Stimulated activated CD4-positive, alpha-beta T cell treated with anti-CD3 and anti-CD28 coated beads, TNF-alpha, amount 100 ng/mL, for 4 hours (primary cell): ENCODE measurements at regions not wholly inside any gene's neighbourhood (a gene's known extent, or its start where the extent isn't known, plus 50 kb on each side); places are given as distances from the start of the nearest gene placed in this dataset.

ENCODE experiments used
- DNase-seq, 3 experiments: peaks; one replicate each; pipeline ENCODE4 v3.0.0-alpha.2; 2020; ENCODE audit warnings: low read depth in 3 of 3

- no peak for DNase-seq
These were observed 147.0 kb upstream of the KCNMB2 start for GRCh38 chr3:178389258-178389657.

GRCh38 chr3:178392511-178392926 is 143.7 kb upstream of the KCNMB2 start:
- DNase-seq = no peak

GRCh38 chr3:178393146-178393545 is 143.1 kb upstream of the KCNMB2 start:
- no peak for DNase-seq

GRCh38 chr3:178393824-178394223 is 142.4 kb upstream of the KCNMB2 start:
- DNase-seq = no peak

DNA sequence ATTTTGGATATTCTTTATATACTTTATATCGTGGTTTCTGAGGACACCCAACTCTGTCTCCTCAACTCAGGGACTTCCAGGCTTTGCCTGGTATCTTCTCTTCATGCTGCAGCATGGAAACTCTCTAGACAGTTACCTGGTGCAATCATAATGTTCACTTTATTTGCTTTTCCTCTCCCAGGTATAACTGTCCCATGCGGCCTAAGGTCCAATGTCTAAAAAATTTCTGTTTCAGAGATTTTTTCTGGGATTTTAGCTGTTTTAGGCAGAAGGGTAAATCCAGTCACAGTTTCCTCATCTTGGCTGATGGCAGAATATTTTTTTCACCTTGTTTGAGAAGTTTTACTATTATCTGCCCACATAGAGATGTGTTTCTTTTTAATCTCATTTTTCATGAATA is 139.9 kb upstream of the KCNMB2 start:
- DNase-seq = no peak

- no peak for DNase-seq
These were observed 139.0 kb upstream of the KCNMB2 start for GRCh38 chr3:178397202-178397601.

- no peak for DNase-seq
These were observed 138.4 kb upstream of the KCNMB2 start for GRCh38 chr3:178397836-178398235.

- DNase-seq = no peak
These were observed 131.3 kb upstream of the KCNMB2 start for GRCh38 chr3:178404961-178405360.

- no peak for DNase-seq
These were observed 130.7 kb upstream of the KCNMB2 start for GRCh38 chr3:178405531-178405930.

DNA sequence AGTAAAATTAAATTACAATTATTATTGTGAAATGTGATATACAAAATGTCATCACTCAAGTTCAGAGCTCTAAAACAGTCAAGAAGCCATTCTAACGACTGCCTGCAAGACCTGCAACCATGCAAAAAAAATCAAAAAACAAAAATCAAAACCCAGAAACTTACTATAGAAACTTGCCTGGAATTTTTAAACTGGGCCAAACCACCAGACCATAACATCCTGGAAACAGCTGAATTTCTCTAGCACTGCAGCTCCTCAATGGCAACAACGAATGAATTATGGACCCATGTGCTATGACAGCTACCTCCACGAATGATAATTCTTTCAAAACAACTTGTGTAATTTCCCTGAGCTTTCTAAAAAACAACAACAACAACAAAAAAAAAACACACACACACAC is 130.0 kb upstream of the KCNMB2 start:
- DNase-seq = no peak

DNA sequence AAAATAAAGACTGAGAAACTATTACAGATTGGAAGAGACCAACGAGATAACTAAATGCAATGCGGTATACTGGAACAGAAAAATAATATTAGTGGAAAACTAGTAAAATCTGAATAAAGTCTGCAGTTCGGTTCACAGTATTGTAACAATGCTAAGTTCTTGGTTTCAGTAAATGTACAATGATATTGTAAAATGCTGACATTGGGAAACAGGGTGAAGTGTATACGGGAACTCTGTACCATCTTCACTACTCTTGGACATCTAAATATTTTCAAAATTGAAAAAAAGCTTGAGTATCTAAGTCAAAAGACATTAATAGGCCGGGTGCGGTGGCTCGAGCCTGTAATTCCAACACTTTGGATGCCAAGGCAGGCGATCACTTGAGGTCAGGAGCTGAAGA is 120.9 kb upstream of the KCNMB2 start:
- no peak for DNase-seq

DNA sequence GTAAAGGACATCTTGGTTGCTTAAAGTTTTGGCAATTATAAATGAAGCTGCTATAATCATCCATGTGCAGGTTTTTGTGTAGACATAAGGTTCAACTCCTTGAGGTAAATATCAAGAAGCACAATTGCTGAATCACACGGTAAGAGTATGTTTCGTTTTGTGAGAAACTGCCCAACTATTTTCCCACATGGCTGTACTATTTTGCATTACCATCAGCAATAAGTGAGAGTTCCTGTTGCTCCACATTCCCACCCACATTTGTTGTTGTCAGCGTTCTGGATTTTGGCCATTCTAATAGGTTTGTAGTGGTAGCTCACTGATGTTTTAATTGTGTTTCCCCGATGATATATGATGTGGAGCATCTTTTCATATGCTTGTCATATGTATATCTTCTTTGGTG is 118.5 kb upstream of the KCNMB2 start:
- no peak for DNase-seq

DNA sequence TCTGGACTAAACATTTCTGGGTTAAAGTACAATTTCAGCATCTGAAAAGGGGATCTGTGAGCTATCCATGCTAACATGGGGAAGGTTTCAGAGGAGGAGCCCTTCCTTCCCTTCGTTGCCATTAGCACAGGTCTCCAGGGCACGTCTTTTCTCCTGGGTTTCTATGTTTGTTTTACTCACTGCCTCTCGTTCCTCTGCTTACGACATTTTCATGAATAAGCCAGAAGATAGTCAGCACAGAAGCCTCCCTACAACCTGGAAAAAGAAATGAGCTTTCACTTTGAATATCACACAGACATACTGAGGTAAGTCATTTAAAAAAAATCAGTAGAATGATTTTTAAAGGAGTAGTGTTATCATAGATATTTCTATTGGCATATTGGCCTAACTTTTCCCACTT is 117.2 kb upstream of the KCNMB2 start:
- no peak for DNase-seq

- no peak for DNase-seq
These were observed 116.2 kb upstream of the KCNMB2 start for GRCh38 chr3:178420033-178420432.

DNA sequence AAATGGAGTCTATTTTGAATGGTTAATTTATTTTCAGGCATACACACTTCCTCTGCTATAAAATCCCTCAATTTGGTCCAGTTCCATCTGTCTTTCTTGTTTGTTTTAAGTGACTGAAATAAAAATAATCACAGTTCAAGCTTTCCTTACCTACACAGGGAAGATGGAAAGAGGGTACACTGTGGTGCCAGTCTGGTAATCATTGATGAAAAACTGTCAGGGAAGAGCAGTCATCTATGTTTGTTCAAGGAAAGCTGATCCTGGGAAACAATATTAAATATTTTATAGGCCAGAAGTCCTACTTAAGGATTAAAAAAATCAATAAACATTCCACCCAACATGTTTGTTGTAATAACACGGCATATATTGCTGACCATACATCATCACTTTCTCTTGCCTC is 115.2 kb upstream of the KCNMB2 start:
- DNase-seq = no peak

GRCh38 chr3:178422406-178422805 is 113.8 kb upstream of the KCNMB2 start:
- DNase-seq = no peak

- DNase-seq = no peak
These were observed 108.2 kb upstream of the KCNMB2 start for GRCh38 chr3:178428037-178428436.

DNA sequence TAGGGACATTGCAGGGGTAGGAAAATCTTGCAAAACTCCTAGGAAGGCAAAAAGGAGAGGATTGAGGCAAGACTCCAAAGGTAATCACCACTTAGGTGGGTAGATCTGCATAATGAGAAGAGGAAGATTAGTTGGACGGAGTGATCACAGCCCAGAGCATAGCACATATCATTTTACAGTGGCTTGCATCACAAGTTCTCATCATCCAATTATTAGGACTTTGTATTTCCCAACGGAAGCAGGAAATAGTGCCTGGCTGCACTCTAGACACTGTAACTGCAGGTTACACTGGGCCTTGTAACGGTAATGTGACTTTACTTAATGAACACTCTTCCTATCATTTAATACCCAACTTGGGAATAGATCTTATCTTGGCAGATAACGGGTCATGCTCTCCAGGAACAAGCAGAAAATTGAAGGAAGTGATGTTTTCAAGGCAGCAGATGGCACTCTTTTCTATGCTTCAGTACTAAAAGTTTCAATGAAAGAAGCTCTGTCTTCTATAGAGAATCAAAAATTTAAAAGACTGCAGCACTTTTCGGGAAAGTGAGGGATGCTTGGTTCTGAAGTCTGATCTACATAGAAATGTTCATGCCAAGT is 101.9 kb upstream of the KCNMB2 start:
- DNase-seq = no peak

GRCh38 chr3:178435575-178435974 is 100.7 kb upstream of the KCNMB2 start:
- DNase-seq = no peak

DNA sequence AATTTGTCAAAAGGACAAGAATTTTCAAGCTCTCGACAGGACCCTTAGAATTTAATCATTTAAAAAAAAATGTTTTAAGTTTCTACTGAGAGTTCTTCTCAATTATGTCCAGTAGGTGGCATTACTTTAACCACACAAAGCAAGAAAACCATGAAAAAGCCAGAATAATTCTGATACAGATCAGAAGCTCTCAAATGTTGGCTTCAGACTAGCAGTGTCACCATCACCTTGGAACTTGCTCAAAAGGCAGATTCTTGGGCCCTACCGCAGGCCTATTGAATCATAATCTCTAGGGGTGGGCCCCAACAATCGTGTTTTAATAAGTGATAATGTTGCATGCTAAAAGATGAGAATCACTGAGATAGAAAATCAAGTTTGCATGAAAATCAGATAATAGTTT is 99.5 kb upstream of the KCNMB2 start:
- DNase-seq = no peak

DNA sequence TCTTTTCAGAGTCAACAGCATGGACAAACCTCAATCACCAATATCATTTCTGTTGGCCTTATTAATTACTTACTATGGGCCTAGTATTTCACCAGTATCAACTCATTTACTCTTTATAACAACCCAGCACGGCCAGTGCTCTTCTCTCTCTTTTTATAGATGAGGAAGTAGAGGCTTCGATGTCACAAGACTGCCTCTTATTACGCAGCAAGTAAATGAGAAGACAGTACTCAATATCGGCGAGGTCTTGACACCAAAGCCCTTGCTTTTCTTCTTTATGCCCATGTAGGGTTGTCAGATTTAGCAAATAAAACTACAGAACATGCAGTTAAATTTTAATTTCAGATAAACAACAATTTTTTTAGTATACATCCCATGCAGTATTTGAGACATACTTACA is 99.0 kb upstream of the KCNMB2 start:
- DNase-seq = no peak

DNA sequence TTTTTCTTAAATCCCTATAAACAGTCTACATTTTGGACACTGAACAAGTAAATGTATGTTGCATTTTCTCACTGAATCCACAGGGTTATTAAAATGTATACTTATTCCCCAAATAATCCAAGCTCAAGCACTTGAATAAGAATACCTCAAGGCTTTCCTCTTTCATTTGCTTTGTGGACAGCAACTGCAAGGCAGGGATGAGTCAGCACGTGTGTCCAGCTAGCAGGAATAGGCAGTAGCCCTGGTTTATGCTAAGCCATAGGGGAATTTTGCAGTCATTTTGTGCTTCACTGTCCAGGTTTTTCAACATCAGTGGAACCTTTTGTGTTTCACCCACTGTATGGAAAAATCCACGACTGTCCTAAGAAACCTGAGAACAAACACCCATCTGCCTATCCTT is 96.7 kb upstream of the KCNMB2 start:
- no peak for DNase-seq

GRCh38 chr3:178440043-178440442 is 96.2 kb upstream of the KCNMB2 start:
- DNase-seq = no peak

DNA sequence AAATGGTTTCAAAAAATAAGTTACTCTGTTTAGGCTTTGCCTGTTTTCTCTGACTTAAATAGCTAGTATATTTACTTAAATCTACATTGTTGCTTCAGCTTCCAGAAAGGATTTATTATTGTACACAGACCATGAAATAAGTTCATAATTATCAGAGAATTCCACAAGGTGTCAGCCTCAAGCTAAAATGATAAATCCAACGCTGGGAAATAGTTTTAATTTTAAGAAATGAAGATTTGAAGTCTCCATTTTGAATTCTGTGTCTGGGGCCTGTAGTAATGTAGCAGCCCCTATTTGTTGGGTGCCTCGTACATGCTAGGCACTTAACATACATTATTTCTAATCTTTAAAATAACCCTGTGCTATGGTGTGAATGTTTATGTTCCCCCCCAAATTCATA is 92.6 kb upstream of the KCNMB2 start:
- DNase-seq = no peak

- DNase-seq = no peak
These were observed 91.1 kb upstream of the KCNMB2 start for GRCh38 chr3:178445139-178445538.
